Fibroblast of skin of scalp (primary cell): ENCODE measurements at regions not wholly inside any gene's neighbourhood (a gene's known extent, or its start where the extent isn't known, plus 50 kb on each side); places are given as distances from the start of the nearest gene placed in this dataset.
A peak's percentile ranks its signal among the peaks of the same experiment; 100 is the strongest.

ENCODE experiments used
- DNase-seq: peaks from one replicate; pipeline ENCODE4 v3.0.0-alpha.2; 2013

DNA sequence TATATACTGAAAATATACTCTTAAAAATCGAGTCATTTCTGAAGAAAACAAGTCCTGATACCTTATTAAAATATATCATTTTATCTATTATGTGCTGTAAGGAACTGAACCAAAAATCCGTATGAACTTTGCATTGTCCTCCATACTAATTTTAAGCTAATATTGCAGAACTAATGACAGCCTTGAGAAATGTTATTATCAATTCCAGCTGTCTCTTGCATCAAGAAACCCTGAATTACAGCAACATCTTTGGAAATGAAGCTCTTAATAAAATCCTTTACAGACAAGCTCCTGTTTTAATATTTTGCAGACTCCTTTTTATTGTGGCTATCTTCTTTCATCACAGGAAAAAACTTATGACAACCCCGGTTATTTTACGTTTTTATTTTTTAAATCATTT is 1335.3 kb downstream of the EFNB2 start:
- DNase-seq: no peak

DNA sequence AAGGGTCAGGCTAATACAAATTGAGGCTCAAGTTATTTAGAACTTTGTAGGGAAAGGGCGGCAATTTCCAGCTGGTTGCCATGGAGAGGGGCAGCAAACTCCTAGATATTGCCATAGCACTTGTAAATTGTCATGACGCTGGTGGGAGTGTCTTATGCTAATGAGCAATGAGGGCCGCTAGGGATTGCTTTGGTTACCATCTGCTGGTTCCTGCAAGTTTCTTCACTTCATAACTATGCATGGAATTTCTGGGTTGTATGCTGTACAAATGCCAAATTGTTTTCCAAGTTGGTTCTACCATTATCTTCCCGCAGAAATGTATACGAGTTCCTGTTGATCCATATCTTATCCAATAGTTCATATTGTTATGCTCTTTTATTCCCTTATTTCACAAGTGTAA is 1339.4 kb downstream of the EFNB2 start:
- DNase-seq: peak; percentile 77

DNA sequence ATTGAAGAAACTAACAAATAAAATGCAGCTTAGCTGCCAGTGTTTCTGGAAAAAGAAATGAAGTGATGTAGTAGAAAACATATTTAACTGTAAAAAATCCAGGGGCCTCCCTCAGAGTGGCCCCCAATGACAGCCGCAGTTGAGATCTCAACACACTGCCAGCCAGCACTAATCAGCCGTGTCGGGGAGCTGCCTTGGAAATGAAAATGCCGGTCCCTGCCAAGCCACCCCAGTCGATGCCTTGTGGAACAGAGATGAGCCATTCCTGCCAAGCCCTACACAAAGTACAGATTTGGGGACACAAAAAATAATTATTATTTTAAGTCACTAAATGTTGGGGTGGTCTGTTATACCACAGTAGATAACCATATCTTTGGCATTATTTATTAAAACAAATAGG is 1342.4 kb downstream of the EFNB2 start:
- no peak for DNase-seq

DNA sequence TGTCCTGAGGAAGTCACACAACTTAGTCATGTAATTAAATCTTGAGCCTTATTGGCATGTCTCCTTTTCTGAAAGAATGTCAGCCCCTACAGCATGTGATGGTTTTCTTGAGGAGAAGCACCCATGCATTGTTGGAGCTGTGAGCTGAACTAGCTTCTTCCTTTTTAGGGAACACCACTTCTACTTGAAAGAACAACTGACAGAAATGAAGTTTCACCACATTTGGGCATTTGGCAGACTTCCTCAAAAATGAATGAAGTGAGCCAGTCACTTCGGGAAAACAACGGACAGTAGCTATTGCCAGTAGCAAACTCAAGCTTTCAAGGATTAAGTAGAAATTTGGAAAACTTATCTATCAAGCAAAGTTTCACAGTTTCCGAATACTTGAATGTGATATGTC is 1351.3 kb downstream of the EFNB2 start:
- peak; percentile 12 for DNase-seq

DNA sequence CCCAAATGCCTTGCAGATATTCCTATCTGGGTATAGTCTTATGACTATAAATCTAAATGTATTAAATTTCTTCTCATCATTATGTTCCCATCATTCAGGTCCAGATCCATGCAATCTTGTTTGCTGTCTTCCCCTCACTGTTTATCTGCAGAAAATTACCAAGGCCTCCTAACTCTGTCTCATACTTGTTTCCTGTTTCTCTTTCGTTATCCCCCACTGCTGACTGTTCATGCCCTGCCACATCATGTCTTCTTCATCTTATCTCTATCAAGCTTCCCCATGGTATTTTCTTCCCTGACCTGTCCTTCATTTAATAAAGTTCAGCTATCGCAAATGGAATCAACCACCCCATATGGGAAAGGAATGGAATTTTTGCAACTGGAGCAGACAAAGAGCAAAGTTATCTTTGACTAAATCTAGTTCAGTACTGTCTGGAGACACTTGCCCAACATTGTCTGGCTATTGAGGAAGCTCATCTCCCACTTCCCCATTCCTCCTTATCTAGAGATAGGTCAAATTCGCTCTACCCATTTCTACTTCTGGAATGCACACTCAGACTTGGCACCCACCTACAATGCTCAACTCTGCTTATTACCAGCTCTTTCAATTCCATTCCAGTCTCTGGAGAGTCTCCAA is 1358.1 kb downstream of the EFNB2 start:
- DNase-seq: peak; percentile 7

DNA sequence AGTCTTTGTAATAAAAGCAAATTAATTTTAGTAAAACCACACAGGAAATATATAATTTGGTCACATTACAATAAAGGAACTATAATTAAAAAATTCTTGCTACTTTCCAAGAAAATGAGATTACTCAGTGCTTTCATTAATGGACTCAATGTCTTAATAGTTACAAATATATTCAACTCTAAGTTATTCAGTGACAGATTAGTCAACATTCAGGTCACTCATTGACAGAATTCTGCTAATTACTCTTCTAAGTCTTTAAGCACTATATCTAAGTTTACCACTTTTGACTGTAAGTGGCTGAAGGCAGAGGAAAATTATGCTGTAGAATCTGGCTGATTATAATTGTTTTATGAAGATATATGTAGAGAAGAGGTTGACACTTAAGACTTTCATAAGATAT is 1365.0 kb downstream of the EFNB2 start:
- DNase-seq: no peak

DNA sequence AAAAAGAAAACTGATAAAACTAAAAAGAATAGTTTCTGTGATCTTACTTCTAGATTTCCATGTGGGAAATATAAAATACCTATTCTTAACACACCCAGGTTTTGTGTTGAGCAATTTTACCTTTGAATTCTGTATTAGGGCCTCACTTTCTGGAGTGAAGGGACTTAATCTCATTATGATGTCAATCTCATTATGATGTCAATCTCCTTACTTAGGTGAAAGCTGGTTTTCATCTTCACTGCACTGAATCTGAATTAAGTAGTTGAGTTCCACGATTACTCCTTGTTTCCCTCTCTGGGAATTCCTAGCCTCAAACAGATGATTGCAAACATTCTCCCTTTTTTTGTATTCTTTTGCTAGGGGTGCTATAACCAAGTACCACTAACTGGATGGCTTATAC is 1367.2 kb downstream of the EFNB2 start:
- no peak for DNase-seq

DNA sequence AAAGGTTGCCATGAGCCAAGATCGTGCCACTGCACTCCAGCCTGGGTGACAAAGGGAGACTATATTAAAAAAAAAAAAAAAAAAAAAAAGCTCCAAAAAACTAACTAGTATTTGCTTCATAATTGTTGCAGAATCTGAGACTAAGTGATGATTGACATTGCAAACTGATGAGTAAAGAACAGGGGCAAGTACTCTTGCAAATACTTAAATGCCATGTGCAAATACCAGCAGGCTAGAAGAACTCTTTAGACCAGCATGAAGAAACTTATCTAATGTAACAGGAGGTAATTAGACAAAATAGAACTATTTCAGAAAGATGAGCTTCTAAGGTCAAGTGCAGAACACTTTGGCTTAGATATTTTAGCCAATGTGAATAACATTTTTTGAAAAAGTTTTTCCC is 1368.1 kb downstream of the EFNB2 start:
- no peak for DNase-seq

DNA sequence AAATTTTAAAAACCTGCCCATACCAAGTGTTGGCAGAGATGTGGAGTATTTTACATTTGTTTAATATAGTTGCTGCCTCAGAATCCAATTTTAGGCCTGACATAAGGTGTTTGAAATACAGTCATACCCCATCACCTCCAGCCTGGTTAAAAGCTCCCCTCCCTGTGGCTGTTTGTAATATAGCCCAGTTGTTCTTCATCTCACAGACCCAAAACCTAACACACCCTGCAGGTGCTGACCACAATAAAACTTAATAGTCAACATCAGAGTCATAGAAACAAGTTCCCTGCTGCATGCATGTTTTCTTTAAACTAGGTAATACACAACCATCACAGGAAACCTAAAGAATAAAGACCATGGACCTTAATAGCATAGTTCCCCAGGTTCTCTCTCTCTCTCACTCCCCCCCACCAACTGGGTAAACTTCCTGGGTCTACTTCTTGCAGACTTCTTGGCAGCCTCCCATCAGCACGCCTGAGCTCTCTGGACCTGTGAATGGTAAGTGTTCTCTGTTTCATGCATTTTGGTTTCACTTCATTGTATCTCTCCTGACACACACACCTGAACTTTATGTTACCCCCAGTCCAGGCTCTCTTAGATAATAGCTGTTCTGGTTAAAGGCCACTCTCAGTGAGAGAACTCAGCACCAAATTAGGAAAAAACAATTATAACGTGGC is 1369.9 kb downstream of the EFNB2 start:
- no peak for DNase-seq

DNA sequence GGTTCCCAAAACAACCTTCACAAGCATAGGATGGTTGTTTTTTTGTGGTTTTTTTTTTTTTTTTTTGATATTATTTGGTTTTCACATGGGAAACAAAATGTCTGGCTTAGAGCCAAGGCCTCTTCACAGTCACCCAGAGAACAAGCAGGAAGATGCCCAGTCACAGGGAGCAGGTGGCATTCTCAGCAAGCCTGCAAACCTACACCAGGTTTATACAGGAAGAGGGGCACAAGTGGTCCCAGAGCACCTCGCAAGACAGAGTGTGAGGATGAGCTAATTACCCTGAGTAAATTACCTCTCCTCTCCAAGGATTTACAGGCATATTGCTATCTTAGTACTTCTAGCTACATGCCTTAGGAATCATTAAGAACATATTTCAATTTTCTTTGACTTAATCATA is 1375.6 kb downstream of the EFNB2 start:
- DNase-seq: no peak

DNA sequence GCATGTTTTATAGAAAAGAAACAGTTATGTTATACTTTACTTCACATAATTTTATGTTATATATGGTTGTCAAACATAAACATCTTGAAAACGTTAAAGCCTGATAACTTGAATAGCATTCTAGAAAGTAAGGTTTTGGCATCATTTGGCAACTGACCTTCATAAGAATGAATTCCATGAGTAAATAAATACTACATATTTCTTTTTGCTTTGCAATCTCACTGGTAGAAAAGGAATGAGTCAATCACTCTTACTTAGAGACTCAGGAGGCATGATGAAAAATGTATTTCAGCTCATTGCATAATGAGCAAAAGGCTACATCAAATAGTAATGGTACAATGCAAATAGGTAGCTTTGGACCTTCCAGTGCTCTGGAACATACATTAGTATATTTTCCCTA is 1381.9 kb downstream of the EFNB2 start:
- peak; percentile 75 for DNase-seq

DNA sequence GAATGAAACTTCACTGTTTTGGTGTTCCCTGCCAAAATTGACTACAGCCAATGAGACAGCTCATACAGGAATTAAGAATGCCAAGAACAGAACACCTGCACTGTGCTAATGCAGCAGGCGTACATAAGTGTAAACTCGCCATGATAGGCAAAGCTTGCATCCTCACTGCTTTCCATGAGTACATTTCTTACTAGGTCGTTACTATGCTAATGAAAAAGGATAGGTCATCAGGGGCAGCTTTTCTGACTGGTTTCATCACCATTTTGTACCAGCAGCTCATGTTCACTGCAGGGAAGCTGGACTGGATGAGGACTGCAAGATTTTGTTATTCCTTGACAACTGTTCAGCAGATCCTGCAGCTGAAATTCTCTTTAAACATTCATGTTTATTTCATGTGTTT is 1383.8 kb downstream of the EFNB2 start:
- DNase-seq: no peak

DNA sequence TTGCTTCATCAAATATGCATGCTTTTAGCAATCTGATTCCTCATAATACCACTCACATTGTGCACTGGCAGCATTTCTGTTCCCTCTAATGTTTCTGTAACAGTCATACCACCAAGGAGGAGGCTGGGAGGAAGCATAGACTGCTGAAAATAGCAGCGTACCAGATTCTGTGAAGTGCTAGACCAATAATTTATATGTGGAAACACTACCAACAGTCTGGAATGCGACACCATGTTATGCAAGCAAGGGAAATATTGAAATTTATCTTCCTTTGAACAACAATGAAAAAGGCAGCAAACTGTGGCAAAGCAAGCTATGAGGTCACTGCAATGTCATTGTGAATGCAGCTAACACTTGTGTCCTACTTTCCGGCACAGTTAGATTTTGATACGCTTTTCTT is 1388.0 kb downstream of the EFNB2 start:
- peak; percentile 30 for DNase-seq

DNA sequence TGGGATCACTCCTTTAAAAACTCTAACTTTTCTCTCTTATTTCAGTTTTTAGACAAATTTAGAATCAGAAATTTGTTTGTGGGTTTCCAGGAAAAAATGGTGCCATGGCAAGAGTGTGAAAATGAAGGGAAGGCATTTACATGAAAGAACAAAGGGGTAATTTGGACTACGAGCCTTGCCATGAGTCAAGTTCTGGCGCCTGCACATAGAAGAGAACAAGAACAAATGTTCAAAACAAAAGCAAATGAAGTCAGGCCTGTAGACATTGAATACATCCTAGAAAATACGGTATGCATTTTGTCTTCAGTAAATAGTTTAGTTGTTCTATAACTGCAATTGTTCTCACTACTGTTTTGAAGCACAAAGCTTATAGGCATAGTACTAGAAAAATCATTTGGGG is 1390.5 kb downstream of the EFNB2 start:
- DNase-seq: no peak

DNA sequence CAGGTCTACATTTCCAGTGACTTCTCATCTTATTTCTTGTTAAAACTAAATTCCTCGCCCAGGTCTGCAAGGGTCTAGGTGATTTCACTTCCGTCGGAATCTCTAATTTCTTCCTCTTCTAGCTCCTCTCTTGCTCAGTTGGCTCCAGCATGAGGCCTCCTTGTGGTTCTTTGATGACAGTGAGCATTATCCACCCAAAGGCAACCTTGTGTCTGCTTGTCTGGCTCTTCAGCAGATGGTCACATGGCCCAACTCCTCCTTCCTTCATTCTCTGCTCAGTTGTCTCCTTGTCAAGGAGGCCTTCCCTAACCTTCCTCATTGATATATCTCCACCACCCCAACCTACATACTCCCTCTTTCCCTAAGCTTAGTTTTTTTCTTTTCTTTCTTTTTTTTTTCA is 1391.4 kb downstream of the EFNB2 start:
- no peak for DNase-seq

DNA sequence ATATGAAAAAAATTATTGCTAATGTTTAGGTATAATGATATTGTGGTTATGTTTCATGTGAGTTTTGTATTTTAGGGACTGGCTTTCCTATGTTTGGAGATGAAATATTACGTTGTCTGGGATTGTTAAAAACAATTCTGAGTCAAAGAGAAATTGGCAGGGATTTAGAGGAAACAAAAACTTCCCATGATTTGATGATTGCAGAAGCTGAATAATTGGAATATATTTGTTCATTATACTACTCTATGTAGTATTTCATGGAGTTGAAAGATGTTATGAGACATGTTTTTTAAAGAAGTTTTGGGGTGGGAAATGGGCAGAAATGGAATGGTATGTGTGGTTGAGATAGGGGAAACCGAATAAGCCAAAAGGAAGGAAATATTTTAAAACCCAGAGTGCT is 1392.9 kb downstream of the EFNB2 start:
- DNase-seq: no peak

DNA sequence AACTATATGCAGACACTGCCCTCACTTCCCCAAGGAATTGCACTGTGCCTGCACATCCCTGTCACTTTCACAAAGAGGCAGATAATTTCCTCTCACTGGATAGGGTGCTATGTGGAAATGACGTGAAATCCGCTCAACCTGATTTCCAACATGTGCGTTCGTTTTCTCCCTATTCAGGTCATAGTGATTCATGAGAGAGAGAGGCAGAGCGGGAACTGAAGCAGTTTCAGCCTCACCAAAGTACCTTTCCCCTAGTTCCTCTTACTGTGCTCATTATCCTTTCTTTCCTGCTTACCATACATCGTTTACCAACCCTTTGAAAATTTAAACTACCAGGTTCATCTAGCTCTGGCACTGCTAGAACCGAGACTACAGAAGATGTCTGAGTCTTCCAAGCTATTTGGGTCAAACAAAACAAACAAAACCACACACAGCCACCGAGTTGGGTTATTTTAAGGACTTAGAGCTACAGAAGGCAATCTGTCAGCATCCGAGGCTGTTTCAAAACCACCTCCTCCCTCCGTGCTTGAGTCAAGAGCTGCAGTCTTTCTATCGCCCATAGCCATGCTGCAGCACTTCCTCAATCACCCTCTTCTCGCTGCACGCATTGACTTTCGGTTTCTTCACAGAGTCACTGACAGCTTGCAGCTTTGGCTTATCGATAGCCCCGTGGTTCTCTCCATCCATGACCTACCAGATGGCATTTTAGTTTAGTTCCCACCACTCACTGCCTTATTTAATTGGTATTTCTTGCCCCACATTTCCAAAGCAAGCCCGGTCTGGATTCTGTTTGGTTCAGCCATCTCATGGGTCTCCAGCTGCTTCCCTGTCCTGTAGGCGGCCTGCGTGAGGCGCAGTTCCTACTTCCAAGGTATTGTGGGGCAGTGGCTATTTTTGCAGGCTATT is 1395.8 kb downstream of the EFNB2 start:
- peak; percentile 20 for DNase-seq

DNA sequence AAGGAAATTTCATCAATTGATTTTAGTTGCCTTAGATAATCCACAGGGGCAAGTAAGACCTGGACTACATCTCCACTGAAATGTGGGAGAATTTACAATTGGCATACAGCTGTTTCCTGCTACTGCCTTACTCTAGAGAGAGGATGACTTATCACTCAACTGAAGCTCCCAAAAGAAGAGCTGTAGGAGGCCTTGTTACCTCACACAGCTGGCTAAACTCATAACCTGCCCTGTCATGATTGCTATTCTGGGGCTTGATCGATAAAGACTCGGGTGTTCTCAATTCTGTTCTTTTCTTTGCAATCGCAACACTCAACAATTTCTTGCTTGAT is 1396.4 kb downstream of the EFNB2 start:
- DNase-seq: no peak

DNA sequence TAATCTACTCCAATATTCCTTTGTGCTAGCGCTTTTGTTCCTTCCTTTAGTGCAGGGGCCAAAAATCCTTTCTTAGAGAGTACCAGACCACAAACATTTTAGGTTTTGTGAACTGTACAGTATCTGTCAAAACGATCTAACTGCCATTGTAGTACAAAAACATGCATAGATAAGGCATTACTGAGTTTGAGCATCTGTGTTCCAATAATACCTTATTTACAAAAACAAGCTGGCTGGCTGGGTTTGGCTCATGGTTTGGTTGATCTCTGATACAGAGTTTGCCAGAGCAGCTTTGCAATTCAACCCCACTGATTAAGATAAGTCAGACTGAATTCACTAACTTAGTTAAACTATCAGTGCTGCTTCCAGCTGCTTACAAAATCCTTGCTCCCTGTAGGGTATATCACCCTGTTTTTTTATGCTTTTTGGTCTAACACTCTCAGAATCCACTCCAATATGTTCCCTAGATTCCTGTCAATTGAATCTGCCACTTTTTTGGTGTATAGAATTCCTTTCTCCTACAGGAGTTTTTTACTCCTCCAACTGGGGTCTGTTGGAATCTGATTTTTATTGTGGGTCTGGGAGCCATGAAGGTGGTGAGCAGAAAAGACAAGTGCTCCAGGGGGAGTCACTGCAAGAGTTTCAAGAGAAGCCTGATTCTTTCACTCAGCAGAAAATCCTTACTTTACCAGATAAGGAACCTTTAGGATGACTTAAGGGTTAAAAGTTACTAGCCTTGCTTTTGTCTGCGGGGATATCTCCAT is 1399.4 kb downstream of the EFNB2 start:
- DNase-seq: no peak

DNA sequence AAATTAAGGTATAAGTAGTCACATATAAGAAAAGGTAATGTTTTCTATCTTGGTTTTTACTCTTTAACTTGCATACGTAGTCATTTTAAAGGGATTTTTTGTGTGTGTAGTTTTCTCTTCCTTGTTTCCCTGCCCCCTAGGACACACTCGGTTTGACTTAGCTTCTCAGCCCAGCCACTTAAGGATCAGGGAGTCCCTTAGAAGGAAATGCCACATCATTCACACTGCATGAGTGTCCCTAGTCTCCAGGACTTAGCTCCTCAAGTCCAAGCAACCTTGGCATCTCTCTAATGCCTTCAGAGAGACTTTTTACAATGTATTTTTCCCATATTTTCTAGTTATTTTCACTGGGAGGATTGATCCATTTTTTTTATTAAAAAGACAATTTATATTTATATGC is 1407.7 kb downstream of the EFNB2 start:
- DNase-seq: no peak

DNA sequence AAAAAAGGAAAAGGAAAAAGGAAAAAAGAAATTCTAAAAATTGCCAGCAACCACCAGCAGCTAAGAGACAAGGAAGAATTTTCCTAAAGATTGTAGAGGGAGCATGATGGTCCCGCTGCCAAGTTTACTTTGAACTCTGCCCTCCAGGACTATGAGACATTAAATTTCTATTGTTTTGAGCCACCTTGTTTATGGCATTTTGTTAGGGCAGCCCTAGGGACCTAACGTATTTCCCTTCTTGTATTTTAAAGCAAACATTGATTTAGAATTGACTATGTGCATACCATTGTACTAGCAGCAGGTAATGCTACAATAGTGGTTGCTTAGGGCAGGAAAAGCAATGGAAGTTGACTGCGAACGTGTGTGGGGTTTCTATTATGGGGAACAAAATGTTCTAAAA is 1414.2 kb downstream of the EFNB2 start:
- DNase-seq: no peak

DNA sequence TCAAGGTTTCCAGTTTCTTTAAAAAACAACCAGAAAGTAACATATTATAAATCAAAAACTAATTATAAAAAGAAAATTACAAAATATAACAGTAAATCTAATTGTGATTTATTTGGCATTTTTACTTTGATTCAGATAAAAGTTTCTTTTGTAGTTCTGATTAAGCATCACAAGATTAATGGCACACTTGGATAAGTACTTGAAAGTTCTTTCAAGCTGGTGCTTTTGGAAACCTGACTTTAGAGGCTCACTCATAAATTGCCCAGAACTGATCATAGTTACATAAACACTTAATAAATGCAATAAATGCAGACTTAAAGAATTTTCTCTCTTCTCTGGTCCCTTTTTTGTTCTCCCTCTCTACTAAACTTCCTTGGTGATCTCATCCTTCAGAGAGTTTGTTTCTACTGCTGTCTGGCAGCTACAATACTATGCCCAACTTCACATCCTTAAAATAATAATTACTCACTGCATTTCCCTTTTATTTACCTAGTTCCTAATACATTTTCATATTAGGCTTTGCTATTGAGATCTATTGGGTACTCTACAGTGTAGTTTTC is 1417.0 kb downstream of the EFNB2 start:
- DNase-seq: peak; percentile 3

DNA sequence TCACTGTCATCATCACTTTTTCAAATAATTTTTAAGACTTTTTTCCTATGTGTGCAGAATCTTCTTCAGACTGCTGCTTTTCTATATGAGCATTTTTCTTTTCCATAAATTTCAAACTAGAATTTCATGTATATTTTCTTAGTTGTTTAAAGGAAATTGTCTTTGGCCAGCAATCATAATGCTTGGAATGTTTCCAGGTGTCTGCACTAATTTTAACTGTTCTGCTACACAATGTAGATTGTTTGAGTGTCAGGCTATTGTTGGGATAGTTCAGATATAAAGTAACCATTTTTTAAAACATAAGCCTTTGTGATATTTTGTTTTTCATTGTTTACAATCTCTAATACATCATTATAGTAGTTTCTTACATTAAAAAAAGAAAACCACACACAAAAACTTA is 1418.5 kb downstream of the EFNB2 start:
- no peak for DNase-seq
